ENCODE measurements at regions not wholly inside any gene's neighbourhood (a gene's known extent, or its start where the extent isn't known, plus 50 kb on each side); places are given as distances from the start of the nearest gene placed in this dataset.

DNA sequence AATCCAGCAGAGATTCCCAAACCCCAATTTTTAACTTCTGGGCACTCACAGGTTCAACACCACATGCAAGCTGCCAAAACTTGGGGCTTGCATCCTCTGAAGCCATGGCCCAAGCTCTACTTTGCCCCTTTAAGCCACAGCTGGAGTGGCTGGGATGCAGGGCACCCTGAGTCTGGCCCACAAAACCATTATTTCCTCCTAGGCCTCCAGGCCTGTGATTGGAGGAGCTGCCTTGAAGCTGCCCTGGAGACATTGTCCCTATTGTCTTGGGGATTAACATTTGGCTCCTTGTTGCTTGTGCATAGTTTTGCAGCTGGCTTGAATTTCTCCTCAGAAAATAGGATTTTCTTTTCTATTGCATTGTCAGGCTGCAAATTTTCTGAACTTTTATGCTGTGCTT is 109.8 kb upstream of the RPRM start:
- H3K79me1 ChIP-seq (ENCODE audit: low read depth, low read length): no peaks in the 10 kb centered on the region
- no peak for DNase-seq (ENCODE audit: low read depth in 1 of 2, low spot score in 2 of 2)
- H3K27me3 ChIP-seq (replicated peaks in 1 of 4; ENCODE audit: control insufficient read depth in 3 of 4, extremely low read depth in 1 of 4, insufficient read depth in 3 of 4, low read length in 3 of 4): no peaks in the 10 kb centered on the region
- H3K4ac ChIP-seq (replicated peaks; ENCODE audit: insufficient read length, low read depth, low read length): no peak overlapping the region
- H4K91ac ChIP-seq (replicated peaks; ENCODE audit: insufficient read length, low read length): no peak overlapping the region
- no peak overlapping the region for H4K5ac ChIP-seq (ENCODE audit: insufficient read length, low read depth, low read length)
- no peak overlapping the region for H3K4me2 ChIP-seq (ENCODE audit: insufficient read depth in 1 of 2, low read depth in 2 of 2, low read length in 2 of 2)
- H2BK15ac ChIP-seq (ENCODE audit: low read length): no peak overlapping the region
- H4K8ac ChIP-seq (ENCODE audit: extremely low read depth, insufficient read depth, low read length): no peak overlapping the region
- CTCF ChIA-PET (ENCODE audit: partially characterized antibody): interaction anchor here (1.1 to 1.3 kb wide), 2 partner anchors 13 to 20 kb away, joined by 3 read pairs; no protein-coding TSS in a partner anchor
- no peak overlapping the region for H2AFZ ChIP-seq (ENCODE audit: low read length)
- H3K23me2 ChIP-seq (ENCODE audit: low read depth, low read length): no peaks in the 10 kb centered on the region
- POLR2A ChIA-PET (ENCODE audit: partially characterized antibody): no interaction called here
- no peak overlapping the region for H3K23ac ChIP-seq (ENCODE audit: insufficient read length)
- H3K27ac ChIP-seq (ENCODE audit: low read depth, low read length): no peak overlapping the region
- peaks cover 18% of the 10 kb centered on the region in 2 experiments for H3K9me3 ChIP-seq (ENCODE audit: insufficient read depth in 2 of 2, low read depth in 1 of 2, low read length in 1 of 2)
- no peak overlapping the region for H2BK120ac ChIP-seq (replicated peaks; ENCODE audit: low read depth, low read length)
- no peak overlapping the region for H3K9ac ChIP-seq (replicated peaks in 1 of 4; ENCODE audit: extremely low read depth in 1 of 4, low read depth in 3 of 4, low read length in 3 of 4)
- no peak overlapping the region for H3K14ac ChIP-seq (ENCODE audit: insufficient read length)
- no peaks in the 10 kb centered on the region; a peak in 1 of 7 replicates for H3K4me1 ChIP-seq (replicated peaks in 1 of 4; ENCODE audit: control insufficient read depth in 3 of 4, insufficient read depth in 4 of 4, low read length in 3 of 4)
- no peak overlapping the region for H2BK20ac ChIP-seq (ENCODE audit: low read length)
- no peak overlapping the region for H2BK12ac ChIP-seq (ENCODE audit: low read depth, low read length)
- H3K18ac ChIP-seq (ENCODE audit: extremely low read depth, low read length): no peak overlapping the region
- TF ChIP-seq SP1 (IDR thresholded peaks at IDR 0.05; ENCODE audit: low read depth, low read length) (no peak), FOSL1 (IDR thresholded peaks at IDR 0.05; ENCODE audit: insufficient read depth, low read depth, low read length) (no peak), CHD2 (IDR thresholded peaks at IDR 0.05; ENCODE audit: low read length) (no peak), GABPA (IDR thresholded peaks at IDR 0.05; ENCODE audit: borderline replicate concordance, insufficient read depth, low read length) (no peak), KDM1A (IDR thresholded peaks at IDR 0.05; ENCODE audit: borderline replicate concordance, low read length) (no peak), KDM4A (IDR thresholded peaks at IDR 0.05; ENCODE audit: low read depth, low read length, severe bottlenecking) (no peak), SIRT6 (IDR thresholded peaks at IDR 0.05; ENCODE audit: low read length) (no peak), SIX5 (IDR thresholded peaks at IDR 0.05; ENCODE audit: low read depth, low read length) (no peak), ASH2L (IDR thresholded peaks at IDR 0.05; ENCODE audit: low read length) (no peak), ZNF274 (IDR thresholded peaks at IDR 0.05; ENCODE audit: borderline replicate concordance, extremely low read depth, low read length) (no peak)
- H2BK5ac ChIP-seq (ENCODE audit: low read depth, low read length): no peak overlapping the region
- H3K79me2 ChIP-seq (ENCODE audit: control insufficient read depth in 1 of 2, insufficient read depth in 2 of 2, low read length in 2 of 2): no peaks in the 10 kb centered on the region
- H3K4me3 ChIP-seq (ENCODE audit: extremely low read depth in 1 of 4, insufficient read depth in 2 of 4, low read depth in 3 of 4, low read length in 4 of 4): no peak overlapping the region
- H2AK5ac ChIP-seq (ENCODE audit: low read depth, low read length): no peak overlapping the region
- no peaks in the 10 kb centered on the region for H4K20me1 ChIP-seq (replicated peaks in 1 of 2; ENCODE audit: control insufficient read depth in 1 of 2, insufficient read depth in 2 of 2, low read length in 2 of 2)
- FAIRE-seq: no peak
- no peak overlapping the region for H3K56ac ChIP-seq (replicated peaks; ENCODE audit: insufficient read length, low read depth, low read length)
- no peaks in the 10 kb centered on the region for H3K36me3 ChIP-seq (ENCODE audit: control insufficient read depth in 2 of 4, insufficient read depth in 4 of 4, low read length in 3 of 4)
